ENCODE measurements at regions not wholly inside any gene's neighbourhood (a gene's known extent, or its start where the extent isn't known, plus 50 kb on each side); places are given as distances from the start of the nearest gene placed in this dataset.

- TF ChIP-seq FOXP2 (optimal IDR thresholded peaks at IDR 0.05; ENCODE audit: borderline replicate concordance, extremely low read depth, extremely low read length, insufficient read depth): no peak
- no peak for TF ChIP-seq REST (IDR thresholded peaks at IDR 0.05; ENCODE audit: insufficient read depth in 1 of 2, low read depth in 2 of 2, low read length in 2 of 2)
- TF ChIP-seq POLR2AphosphoS5 (IDR thresholded peaks at IDR 0.05; ENCODE audit: low read depth, low read length): no peak
- TF ChIP-seq SIN3A (IDR thresholded peaks at IDR 0.05; ENCODE audit: borderline replicate concordance, insufficient read depth, low read length): no peak
- TF ChIP-seq TAF1 (IDR thresholded peaks at IDR 0.05; ENCODE audit: borderline replicate concordance, insufficient read depth, low read length): no peak
These were observed 130.7 kb downstream of the RCN1 start for GRCh38 chr11:32221476-32222032.

- TF ChIP-seq REST (IDR thresholded peaks at IDR 0.05; ENCODE audit: insufficient read depth in 1 of 2, low read depth in 2 of 2, low read length in 2 of 2) (no peak), FOXP2 (optimal IDR thresholded peaks at IDR 0.05; ENCODE audit: borderline replicate concordance, extremely low read depth, extremely low read length, insufficient read depth) (no peak), SIN3A (IDR thresholded peaks at IDR 0.05; ENCODE audit: borderline replicate concordance, insufficient read depth, low read length) (no peak), POLR2AphosphoS5 (IDR thresholded peaks at IDR 0.05; ENCODE audit: low read depth, low read length) (no peak), TAF1 (IDR thresholded peaks at IDR 0.05; ENCODE audit: borderline replicate concordance, insufficient read depth, low read length) (no peak)
These were observed 133.7 kb downstream of the RCN1 start for GRCh38 chr11:32224580-32224979.

- TF ChIP-seq REST (IDR thresholded peaks at IDR 0.05; ENCODE audit: insufficient read depth in 1 of 2, low read depth in 2 of 2, low read length in 2 of 2): no peak
- no peak for TF ChIP-seq SIN3A (IDR thresholded peaks at IDR 0.05; ENCODE audit: borderline replicate concordance, insufficient read depth, low read length)
- TF ChIP-seq POLR2AphosphoS5 (IDR thresholded peaks at IDR 0.05; ENCODE audit: low read depth, low read length): no peak
- TF ChIP-seq TAF1 (IDR thresholded peaks at IDR 0.05; ENCODE audit: borderline replicate concordance, insufficient read depth, low read length): no peak
- no peak for TF ChIP-seq FOXP2 (optimal IDR thresholded peaks at IDR 0.05; ENCODE audit: borderline replicate concordance, extremely low read depth, extremely low read length, insufficient read depth)
These were observed 134.9 kb downstream of the RCN1 start for GRCh38 chr11:32225571-32226285.

GRCh38 chr11:32226480-32226879, 135.6 kb downstream of the RCN1 start:
- TF ChIP-seq SIN3A (IDR thresholded peaks at IDR 0.05; ENCODE audit: borderline replicate concordance, insufficient read depth, low read length) (no peak), FOXP2 (optimal IDR thresholded peaks at IDR 0.05; ENCODE audit: borderline replicate concordance, extremely low read depth, extremely low read length, insufficient read depth) (no peak), POLR2AphosphoS5 (IDR thresholded peaks at IDR 0.05; ENCODE audit: low read depth, low read length) (no peak), TAF1 (IDR thresholded peaks at IDR 0.05; ENCODE audit: borderline replicate concordance, insufficient read depth, low read length) (no peak), REST (IDR thresholded peaks at IDR 0.05; ENCODE audit: insufficient read depth in 1 of 2, low read depth in 2 of 2, low read length in 2 of 2) (no peak)

Measured in PFSK-1 (cell line).